ENCODE measurements at regions not wholly inside any gene's neighbourhood (a gene's known extent, or its start where the extent isn't known, plus 50 kb on each side); places are given as distances from the start of the nearest gene placed in this dataset.

DNA sequence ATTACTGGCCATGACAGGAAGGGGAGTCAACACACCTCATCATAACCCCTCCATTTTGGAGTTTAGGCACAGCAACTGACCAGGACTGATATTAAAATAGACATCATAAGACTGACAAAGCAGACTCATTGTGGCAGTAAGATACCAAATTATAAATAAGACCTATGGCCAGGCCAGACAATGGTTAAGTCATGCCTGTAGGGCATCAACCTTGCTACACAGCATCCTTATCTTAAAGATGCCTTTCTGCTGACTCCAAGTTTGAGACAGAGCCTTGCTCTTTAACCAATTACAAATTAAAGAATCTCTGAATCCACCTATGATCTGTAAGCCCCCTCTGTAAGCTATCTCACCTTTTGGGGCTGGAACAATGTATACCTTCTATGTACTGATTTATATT, 65.5 kb downstream of the VCX2 start:
- H3K4me1 ChIP-seq (ENCODE audit: control insufficient read depth, low read depth, low read length): no peaks in the 10 kb centered on the region
- no peak overlapping the region for H4K8ac ChIP-seq (ENCODE audit: low read depth, low read length)
- H3K4ac ChIP-seq (ENCODE audit: low read depth, low read length): no peak overlapping the region
- H2BK15ac ChIP-seq (replicated peaks; ENCODE audit: low read depth): no peak overlapping the region
- no peaks in the 10 kb centered on the region for H3K36me3 ChIP-seq (ENCODE audit: control insufficient read depth, insufficient read depth, low read length)
- no peak overlapping the region for H3K27ac ChIP-seq (ENCODE audit: low read depth, low read length)
- no peak overlapping the region for H3K4me2 ChIP-seq (ENCODE audit: low read length)
- no peak overlapping the region for H2BK5ac ChIP-seq (ENCODE audit: low read length)
- no peak for DNase-seq
- H2AK5ac ChIP-seq (ENCODE audit: low read length): no peak overlapping the region
- H3K18ac ChIP-seq (ENCODE audit: low read length): no peak overlapping the region
- no peak overlapping the region for H3K56ac ChIP-seq (ENCODE audit: low read length)
- H3K23ac ChIP-seq (ENCODE audit: low read length): no peak overlapping the region
- H2BK120ac ChIP-seq (ENCODE audit: low read depth, low read length): no peak overlapping the region
- H3K9ac ChIP-seq (ENCODE audit: low read length): no peak overlapping the region
- H4K5ac ChIP-seq (ENCODE audit: low read length): no peak overlapping the region
- no peak overlapping the region for H3K4me3 ChIP-seq (ENCODE audit: low read length)
- no peaks in the 10 kb centered on the region for H3K79me1 ChIP-seq (ENCODE audit: low read length)
- H3K27me3 ChIP-seq (ENCODE audit: insufficient read depth, low read length, poor library complexity): no peaks in the 10 kb centered on the region
- no peaks in the 10 kb centered on the region for H3K79me2 ChIP-seq (ENCODE audit: control insufficient read depth, insufficient read depth, low read length)

DNA sequence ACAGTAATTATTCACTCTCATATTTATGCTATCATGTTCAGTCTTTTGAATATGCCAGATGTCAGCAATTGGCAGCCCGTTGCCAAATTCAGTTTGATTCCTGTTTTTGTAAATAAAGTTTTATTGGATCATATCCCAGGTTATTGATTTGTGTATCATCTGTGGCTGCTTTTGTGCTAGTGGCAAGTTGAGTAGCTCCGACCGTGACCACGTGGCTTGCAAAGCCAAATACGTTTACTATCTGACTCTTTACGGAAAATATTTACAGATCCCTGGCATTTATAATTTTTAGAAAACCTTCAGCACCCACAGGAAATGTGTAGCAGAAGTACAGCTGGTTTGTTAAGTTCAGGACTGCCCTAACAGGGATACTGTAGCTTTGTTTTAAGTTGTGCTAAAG, 67.4 kb downstream of the VCX2 start:
- DNase-seq: no peak
- H3K23ac ChIP-seq (ENCODE audit: low read length): no peak overlapping the region
- no CpG with 5 or more reads among the region's 6 CpGs for WGBS (ENCODE audit: extremely low coverage, insufficient coverage, low lambda C conversion rate)
- H3K36me3 ChIP-seq (ENCODE audit: control insufficient read depth, insufficient read depth, low read length): no peaks in the 10 kb centered on the region
- no peak overlapping the region for H4K8ac ChIP-seq (ENCODE audit: low read depth, low read length)
- no peak overlapping the region for H3K4me2 ChIP-seq (ENCODE audit: low read length)
- no peak overlapping the region for H2BK15ac ChIP-seq (replicated peaks; ENCODE audit: low read depth)
- no peak overlapping the region for H2BK120ac ChIP-seq (ENCODE audit: low read depth, low read length)
- no peaks in the 10 kb centered on the region for H3K4me1 ChIP-seq (ENCODE audit: control insufficient read depth, low read depth, low read length)
- no peak overlapping the region for H3K18ac ChIP-seq (ENCODE audit: low read length)
- H2AK5ac ChIP-seq (ENCODE audit: low read length): no peak overlapping the region
- no peaks in the 10 kb centered on the region for H3K79me2 ChIP-seq (ENCODE audit: control insufficient read depth, insufficient read depth, low read length)
- H3K4ac ChIP-seq (ENCODE audit: low read depth, low read length): no peak overlapping the region
- no peak overlapping the region for H3K4me3 ChIP-seq (ENCODE audit: low read length)
- H3K56ac ChIP-seq (ENCODE audit: low read length): no peak overlapping the region
- no peak overlapping the region for H3K27ac ChIP-seq (ENCODE audit: low read depth, low read length)
- no peak overlapping the region for H3K9ac ChIP-seq (ENCODE audit: low read length)
- H3K79me1 ChIP-seq (ENCODE audit: low read length): no peaks in the 10 kb centered on the region
- no peak overlapping the region for H2BK5ac ChIP-seq (ENCODE audit: low read length)
- H3K27me3 ChIP-seq (ENCODE audit: insufficient read depth, low read length, poor library complexity): no peaks in the 10 kb centered on the region
- H4K5ac ChIP-seq (ENCODE audit: low read length): no peak overlapping the region

DNA sequence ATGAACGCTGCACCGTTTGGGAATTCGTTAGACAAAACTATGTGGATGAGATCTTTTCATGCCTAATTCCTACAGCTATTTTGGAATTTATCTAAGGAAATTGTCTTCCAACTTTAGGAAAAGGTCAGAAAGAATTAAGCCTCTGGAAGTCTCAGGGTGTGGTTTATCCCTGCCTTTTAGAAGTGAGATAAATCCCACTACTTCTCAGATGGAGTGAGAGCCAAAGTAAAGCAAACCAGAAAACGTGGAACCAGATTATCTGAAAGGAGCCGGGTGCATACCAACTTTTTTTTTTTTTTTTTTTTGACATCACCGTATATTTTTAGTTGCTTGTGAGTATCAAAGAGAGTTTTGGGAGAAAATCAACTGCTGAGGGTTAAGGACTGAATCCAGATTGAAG, 79.6 kb downstream of the VCX2 start:
- Histone ChIP-seq H3K56ac (ENCODE audit: low read length) (no peak overlapping the region), H2AK5ac (ENCODE audit: low read length) (no peak overlapping the region), H2BK15ac (replicated peaks; ENCODE audit: low read depth) (no peak overlapping the region), H3K36me3 (ENCODE audit: control insufficient read depth, insufficient read depth, low read length) (no peaks in the 10 kb centered on the region), H3K27ac (ENCODE audit: low read depth, low read length) (no peak overlapping the region), H2BK120ac (ENCODE audit: low read depth, low read length) (no peak overlapping the region), H2BK5ac (ENCODE audit: low read length) (no peak overlapping the region), H4K5ac (ENCODE audit: low read length) (no peak overlapping the region), H3K18ac (ENCODE audit: low read length) (no peak overlapping the region), H3K4me3 (ENCODE audit: low read length) (no peak overlapping the region), H3K27me3 (ENCODE audit: insufficient read depth, low read length, poor library complexity) (no peaks in the 10 kb centered on the region), H3K4me2 (ENCODE audit: low read length) (no peak overlapping the region), H3K9ac (ENCODE audit: low read length) (no peak overlapping the region), H3K4ac (ENCODE audit: low read depth, low read length) (no peak overlapping the region), H4K8ac (ENCODE audit: low read depth, low read length) (no peak overlapping the region), H3K79me1 (ENCODE audit: low read length) (no peaks in the 10 kb centered on the region), H3K23ac (ENCODE audit: low read length) (no peak overlapping the region), H3K4me1 (ENCODE audit: control insufficient read depth, low read depth, low read length) (no peaks in the 10 kb centered on the region), H3K79me2 (ENCODE audit: control insufficient read depth, insufficient read depth, low read length) (no peaks in the 10 kb centered on the region)
- no peak for DNase-seq
- WGBS (ENCODE audit: extremely low coverage, insufficient coverage, low lambda C conversion rate): no CpG with 5 or more reads among the region's 6 CpGs

DNA sequence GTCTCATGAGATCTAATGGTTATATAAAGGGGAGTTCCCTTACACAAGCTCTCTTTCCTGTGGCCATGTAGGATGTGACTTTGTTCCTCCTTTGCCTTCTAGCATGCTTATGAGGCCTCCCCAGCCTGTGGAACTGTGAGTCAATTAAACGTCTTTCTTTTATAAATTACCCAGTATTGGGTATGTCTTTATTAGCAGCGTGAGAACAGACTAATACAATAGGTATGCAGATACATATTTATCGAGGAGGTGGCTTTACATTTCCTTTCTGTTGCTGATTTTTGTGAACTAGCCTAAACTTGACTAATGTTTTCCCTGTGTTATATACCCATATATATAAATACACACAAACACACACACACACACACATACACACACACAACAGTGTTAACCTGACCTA, 80.2 kb downstream of the VCX2 start:
- Histone ChIP-seq H3K27ac (ENCODE audit: low read depth, low read length) (no peak overlapping the region), H3K4me1 (ENCODE audit: control insufficient read depth, low read depth, low read length) (no peaks in the 10 kb centered on the region), H2AK5ac (ENCODE audit: low read length) (no peak overlapping the region), H3K4me3 (ENCODE audit: low read length) (no peak overlapping the region), H3K79me1 (ENCODE audit: low read length) (no peaks in the 10 kb centered on the region), H4K8ac (ENCODE audit: low read depth, low read length) (no peak overlapping the region), H3K79me2 (ENCODE audit: control insufficient read depth, insufficient read depth, low read length) (no peaks in the 10 kb centered on the region), H3K56ac (ENCODE audit: low read length) (no peak overlapping the region), H3K4ac (ENCODE audit: low read depth, low read length) (no peak overlapping the region), H3K4me2 (ENCODE audit: low read length) (no peak overlapping the region), H3K27me3 (ENCODE audit: insufficient read depth, low read length, poor library complexity) (no peaks in the 10 kb centered on the region), H2BK120ac (ENCODE audit: low read depth, low read length) (no peak overlapping the region), H4K5ac (ENCODE audit: low read length) (no peak overlapping the region), H3K18ac (ENCODE audit: low read length) (no peak overlapping the region), H2BK15ac (replicated peaks; ENCODE audit: low read depth) (no peak overlapping the region), H3K9ac (ENCODE audit: low read length) (no peak overlapping the region), H3K23ac (ENCODE audit: low read length) (no peak overlapping the region), H3K36me3 (ENCODE audit: control insufficient read depth, insufficient read depth, low read length) (no peaks in the 10 kb centered on the region), H2BK5ac (ENCODE audit: low read length) (no peak overlapping the region)
- WGBS (ENCODE audit: extremely low coverage, insufficient coverage, low lambda C conversion rate): no CpG with 5 or more reads among the region's 3 CpGs
- no peak for DNase-seq

DNA sequence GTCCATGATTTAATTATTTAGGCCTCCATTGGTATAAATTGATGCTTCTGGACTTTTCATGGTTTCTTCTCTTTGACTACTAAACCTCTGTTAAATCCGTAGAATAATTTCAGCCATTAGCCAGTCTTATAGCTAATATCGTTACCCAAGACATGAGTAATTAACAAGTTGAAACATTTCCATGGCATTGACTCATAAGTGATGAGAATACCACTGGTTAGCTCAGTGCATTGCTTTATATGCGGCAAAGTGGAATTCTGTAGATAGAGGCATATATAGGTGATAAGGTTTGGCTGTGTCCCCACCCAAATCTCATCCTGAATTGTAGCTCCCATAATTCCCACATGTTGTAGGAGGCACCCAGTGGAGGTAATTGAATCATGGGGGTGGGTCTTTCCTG, 80.6 kb downstream of the VCX2 start:
- no peaks in the 10 kb centered on the region for H3K36me3 ChIP-seq (ENCODE audit: control insufficient read depth, insufficient read depth, low read length)
- H3K56ac ChIP-seq (ENCODE audit: low read length): no peak overlapping the region
- H3K4me1 ChIP-seq (ENCODE audit: control insufficient read depth, low read depth, low read length): no peaks in the 10 kb centered on the region
- no peak overlapping the region for H3K9ac ChIP-seq (ENCODE audit: low read length)
- H4K8ac ChIP-seq (ENCODE audit: low read depth, low read length): no peak overlapping the region
- no peak overlapping the region for H3K27ac ChIP-seq (ENCODE audit: low read depth, low read length)
- no CpG with 5 or more reads among the region's 3 CpGs for WGBS (ENCODE audit: extremely low coverage, insufficient coverage, low lambda C conversion rate)
- H3K18ac ChIP-seq (ENCODE audit: low read length): no peak overlapping the region
- H3K79me1 ChIP-seq (ENCODE audit: low read length): no peaks in the 10 kb centered on the region
- no peak overlapping the region for H2BK120ac ChIP-seq (ENCODE audit: low read depth, low read length)
- no peaks in the 10 kb centered on the region for H3K27me3 ChIP-seq (ENCODE audit: insufficient read depth, low read length, poor library complexity)
- no peak overlapping the region for H2BK5ac ChIP-seq (ENCODE audit: low read length)
- no peak for DNase-seq
- no peaks in the 10 kb centered on the region for H3K79me2 ChIP-seq (ENCODE audit: control insufficient read depth, insufficient read depth, low read length)
- no peak overlapping the region for H3K4me3 ChIP-seq (ENCODE audit: low read length)
- H3K4ac ChIP-seq (ENCODE audit: low read depth, low read length): no peak overlapping the region
- H2AK5ac ChIP-seq (ENCODE audit: low read length): no peak overlapping the region
- no peak overlapping the region for H2BK15ac ChIP-seq (replicated peaks; ENCODE audit: low read depth)
- no peak overlapping the region for H4K5ac ChIP-seq (ENCODE audit: low read length)
- H3K4me2 ChIP-seq (ENCODE audit: low read length): no peak overlapping the region
- H3K23ac ChIP-seq (ENCODE audit: low read length): no peak overlapping the region

DNA sequence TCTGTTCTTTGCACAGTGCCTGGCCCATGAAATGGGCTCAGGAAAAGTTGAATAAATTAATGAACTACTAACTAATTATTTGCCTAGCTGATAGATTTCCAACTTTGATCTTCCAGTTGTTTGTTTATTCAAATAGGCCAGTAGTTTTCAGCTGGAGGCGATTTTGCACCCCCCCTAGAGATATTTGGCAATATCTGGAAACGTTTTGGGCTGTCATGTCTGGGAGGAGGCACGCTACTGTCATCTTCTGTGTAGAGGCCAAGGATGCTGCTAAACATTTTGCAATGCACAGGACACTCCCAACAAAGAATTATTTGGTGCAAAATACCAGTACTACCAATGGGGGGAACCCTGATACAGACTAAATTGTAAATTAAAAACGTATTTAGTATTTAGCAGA, 81.9 kb downstream of the VCX2 start:
- Histone ChIP-seq H2BK15ac (replicated peaks; ENCODE audit: low read depth) (no peak overlapping the region), H3K79me1 (ENCODE audit: low read length) (no peaks in the 10 kb centered on the region), H3K4ac (ENCODE audit: low read depth, low read length) (no peak overlapping the region), H3K56ac (ENCODE audit: low read length) (no peak overlapping the region), H3K4me2 (ENCODE audit: low read length) (no peak overlapping the region), H2BK5ac (ENCODE audit: low read length) (no peak overlapping the region), H2AK5ac (ENCODE audit: low read length) (no peak overlapping the region), H3K27me3 (ENCODE audit: insufficient read depth, low read length, poor library complexity) (no peaks in the 10 kb centered on the region), H2BK120ac (ENCODE audit: low read depth, low read length) (no peak overlapping the region), H3K4me3 (ENCODE audit: low read length) (no peak overlapping the region), H4K5ac (ENCODE audit: low read length) (no peak overlapping the region), H3K36me3 (ENCODE audit: control insufficient read depth, insufficient read depth, low read length) (no peaks in the 10 kb centered on the region), H3K9ac (ENCODE audit: low read length) (no peak overlapping the region), H3K4me1 (ENCODE audit: control insufficient read depth, low read depth, low read length) (no peaks in the 10 kb centered on the region), H4K8ac (ENCODE audit: low read depth, low read length) (no peak overlapping the region), H3K23ac (ENCODE audit: low read length) (no peak overlapping the region), H3K27ac (ENCODE audit: low read depth, low read length) (no peak overlapping the region), H3K18ac (ENCODE audit: low read length) (no peak overlapping the region), H3K79me2 (ENCODE audit: control insufficient read depth, insufficient read depth, low read length) (no peaks in the 10 kb centered on the region)
- no CpG with 5 or more reads among the region's 4 CpGs for WGBS (ENCODE audit: extremely low coverage, insufficient coverage, low lambda C conversion rate)
- no peak for DNase-seq

Measured in mesendoderm (in vitro differentiated cells).